Right renal pelvis (tissue), 4 donors: ENCODE measurements at regions not wholly inside any gene's neighbourhood (a gene's known extent, or its start where the extent isn't known, plus 50 kb on each side); places are given as distances from the start of the nearest gene placed in this dataset.

Experiments used
- DNase-seq, 4 donors: peaks; one replicate each; pipeline ENCODE4 v3.0.0-alpha.2; 2013; ENCODE audit warnings: low read depth in 4 of 4, low spot score in 3 of 4, missing footprints in 1 of 4

DNA sequence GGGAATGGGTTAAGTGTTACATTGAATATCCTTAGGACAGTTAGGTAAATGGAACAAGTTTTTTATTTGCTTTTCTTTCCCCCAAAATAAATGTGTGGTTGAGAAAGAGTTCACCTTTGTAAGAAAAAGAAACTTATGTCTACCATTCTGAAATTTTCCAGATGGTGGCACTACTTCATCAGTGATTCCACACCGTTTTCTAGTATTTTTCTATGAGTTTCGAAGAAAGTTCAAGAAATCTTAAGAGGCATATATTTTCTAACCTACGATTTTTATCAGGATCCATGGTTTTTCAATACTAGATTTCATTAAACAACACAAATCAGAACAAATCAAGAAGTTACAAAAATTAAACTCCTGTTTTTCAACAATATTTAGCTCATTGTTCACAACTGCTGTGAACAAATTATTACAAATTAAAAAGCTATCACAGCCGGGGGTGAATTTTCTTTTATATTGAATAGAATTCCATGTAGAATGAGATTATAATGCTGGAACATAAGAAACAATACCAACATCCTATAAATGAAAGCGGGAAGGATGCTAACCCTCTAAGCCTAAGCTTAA is 163.1 kb upstream of the NPVF start:
- DNase-seq = no peak

DNA sequence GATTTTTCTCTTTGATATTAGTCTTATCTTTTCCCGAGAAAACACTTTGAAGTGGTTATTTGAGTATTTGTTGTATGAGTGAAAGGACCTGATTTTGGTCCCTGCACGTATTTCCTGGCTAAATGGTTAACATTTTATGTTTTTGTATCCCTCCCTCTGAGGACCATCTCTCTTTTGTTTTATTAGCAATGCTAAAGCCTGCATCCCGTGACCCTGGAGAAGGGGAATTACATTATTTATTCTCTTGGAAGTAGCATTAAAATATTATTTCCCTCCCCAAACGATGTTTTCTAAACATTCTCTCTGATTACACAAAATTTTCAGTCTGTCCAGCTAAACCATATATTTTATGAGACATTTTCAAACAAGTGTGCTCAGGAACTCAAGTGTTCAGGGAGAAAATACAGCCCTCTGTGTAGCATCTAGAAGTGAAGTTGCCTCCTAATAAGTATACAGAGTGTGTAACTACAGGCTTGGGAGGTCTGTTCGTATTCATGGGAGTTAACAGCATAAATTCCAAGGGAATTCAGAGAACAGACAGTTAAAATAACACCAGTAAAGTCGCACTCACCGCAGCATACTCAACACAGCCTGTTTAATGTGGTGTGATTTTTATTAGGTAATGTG is 163.8 kb upstream of the NPVF start:
- DNase-seq = no peak

DNA sequence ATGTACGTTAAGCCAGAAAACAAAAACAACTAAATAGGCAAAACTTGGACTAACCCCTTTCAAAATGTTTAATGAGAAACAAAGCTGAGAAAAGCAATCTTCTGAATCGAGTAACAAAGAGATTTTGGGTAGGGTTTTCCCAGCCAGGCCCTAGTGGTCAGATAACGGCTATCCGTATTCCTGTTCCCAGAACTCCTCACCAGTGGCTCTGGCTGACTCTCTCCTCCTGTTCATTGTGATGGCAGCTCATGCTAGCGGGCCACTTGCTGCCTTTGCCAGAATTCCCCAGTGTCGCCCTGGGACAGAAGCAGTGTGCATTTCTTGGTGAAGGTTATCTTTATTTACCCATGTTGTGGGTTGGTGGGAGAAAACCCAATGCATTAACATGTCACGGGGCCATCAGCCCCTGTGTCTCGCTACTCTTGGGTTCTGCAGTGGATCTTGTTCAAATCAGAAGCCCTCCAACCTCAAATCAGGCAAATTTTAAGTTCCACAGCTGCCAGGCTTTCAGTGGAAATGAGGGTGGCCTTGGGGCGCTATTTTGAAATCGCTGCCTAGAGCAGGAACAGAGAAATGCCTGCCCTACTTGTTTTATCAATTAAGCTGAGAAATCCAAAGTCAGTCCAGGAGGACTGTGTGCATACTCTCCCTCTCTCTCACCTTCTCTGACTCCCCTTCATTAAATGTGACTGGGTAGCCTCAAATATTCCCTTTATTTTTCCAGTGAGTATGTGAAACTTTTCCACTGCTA is 164.5 kb upstream of the NPVF start:
- DNase-seq = no peak

- DNase-seq = no peak
Measured at GRCh38 chr7:25395976-25396375, 167.7 kb upstream of the NPVF start.

DNA sequence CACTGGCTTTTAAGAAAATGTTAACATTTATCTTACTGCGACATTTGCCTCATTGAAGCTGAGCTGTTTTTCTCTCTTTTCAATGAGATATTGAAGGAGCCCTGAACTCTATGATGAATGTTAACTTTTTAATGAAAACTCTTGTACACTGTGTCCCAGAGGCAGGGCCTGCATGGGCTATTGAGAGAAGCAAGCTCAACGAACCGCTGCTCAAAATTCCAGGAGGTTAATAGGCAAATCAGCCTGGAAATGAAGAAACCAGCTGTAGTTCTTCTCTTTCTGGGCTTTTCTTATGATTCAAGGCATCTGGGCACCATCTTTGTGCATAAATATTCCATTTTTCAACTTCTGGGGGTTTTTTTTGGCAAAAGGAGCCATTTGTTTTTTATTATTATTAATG is 168.4 kb upstream of the NPVF start:
- DNase-seq = no peak

DNA sequence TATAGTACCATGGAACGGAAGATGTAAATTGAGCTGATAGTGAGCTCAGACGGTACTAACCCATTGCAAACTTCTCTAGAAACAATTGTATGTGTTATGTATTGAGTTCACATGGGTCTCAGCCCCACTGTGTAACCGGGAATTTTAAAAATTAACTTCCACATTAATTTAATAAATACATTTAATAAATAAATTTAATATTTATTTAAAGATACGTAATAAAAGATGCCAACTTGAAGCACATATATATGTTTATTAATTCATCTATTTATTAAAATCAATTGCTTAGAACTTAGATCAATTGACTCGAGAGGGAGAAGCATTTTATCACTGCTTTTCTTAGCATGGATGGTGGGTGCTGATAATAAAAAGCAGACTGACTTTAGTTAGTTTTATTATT is 170.1 kb upstream of the NPVF start:
- no peak for DNase-seq

GRCh38 chr7:25399000-25399750 is 170.9 kb upstream of the NPVF start:
- no peak for DNase-seq

- no peak for DNase-seq
Measured at GRCh38 chr7:25402532-25402931, 174.2 kb upstream of the NPVF start.

GRCh38 chr7:25405736-25406135 is 177.4 kb upstream of the NPVF start:
- peak in 3 of 4 donors; percentile 63 to 90 (median 87) for DNase-seq

- no peak for DNase-seq
Measured at GRCh38 chr7:25407053-25407452, 178.8 kb upstream of the NPVF start.

GRCh38 chr7:25408012-25408687 is 179.9 kb upstream of the NPVF start:
- peak in 3 of 4 donors; percentile 58 to 69 (median 61) for DNase-seq

DNA sequence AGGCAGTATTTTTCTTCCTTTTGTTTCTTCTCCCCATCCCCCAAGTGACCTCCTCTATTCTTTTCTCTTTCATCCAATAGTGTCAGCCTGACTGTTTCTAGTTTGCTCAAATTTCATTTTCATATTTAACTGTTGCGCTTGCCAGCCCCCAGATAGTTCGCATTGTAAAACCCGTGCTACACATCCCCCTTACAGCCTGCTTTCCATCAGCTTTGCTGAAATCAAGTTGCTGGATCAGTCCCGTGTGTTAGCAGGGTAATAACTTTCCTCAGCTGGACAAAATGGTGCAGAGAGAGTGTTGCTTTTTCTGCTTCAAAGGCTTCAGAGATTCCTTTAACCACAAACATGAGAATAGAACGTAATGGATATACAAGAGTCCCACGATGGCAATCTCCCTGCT is 180.6 kb upstream of the NPVF start:
- DNase-seq = peak in 3 of 4 donors; percentile 41 to 73 (median 63)

DNA sequence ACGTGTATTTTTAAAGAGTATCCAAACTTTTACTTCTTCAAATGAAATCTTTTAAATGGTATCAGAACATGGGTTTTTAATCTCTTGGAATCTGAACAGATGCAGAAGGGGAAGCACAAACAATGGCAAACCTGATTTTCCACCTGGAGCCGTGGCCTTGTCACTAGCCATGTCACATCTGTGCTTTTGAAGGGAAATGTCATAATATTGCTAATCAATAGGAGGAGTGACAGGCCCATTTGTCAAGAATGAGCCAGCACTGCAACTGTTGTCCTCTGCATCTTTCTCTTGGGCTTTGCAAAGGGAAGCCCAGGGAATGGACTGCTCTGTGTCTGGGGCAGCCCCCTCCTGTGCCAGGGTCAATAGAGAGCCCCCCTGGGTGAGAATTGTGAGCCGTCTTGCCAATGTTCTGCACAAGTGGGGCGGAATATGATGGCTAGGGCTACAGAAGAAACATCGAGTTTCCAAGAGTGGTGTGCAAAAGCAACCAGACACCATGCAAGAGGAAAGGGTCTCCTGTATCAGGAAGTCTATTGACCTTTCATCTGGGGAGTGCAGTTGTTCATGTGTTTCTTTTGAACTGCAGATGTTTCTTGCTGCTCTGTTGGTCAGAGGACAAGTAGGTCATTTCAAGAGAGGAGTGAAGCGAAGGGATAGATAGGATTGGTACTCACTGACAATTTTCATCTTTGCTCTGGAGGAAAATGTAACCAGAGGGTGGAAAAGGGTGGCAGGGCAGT is 181.8 kb upstream of the NPVF start:
- DNase-seq = no peak

DNA sequence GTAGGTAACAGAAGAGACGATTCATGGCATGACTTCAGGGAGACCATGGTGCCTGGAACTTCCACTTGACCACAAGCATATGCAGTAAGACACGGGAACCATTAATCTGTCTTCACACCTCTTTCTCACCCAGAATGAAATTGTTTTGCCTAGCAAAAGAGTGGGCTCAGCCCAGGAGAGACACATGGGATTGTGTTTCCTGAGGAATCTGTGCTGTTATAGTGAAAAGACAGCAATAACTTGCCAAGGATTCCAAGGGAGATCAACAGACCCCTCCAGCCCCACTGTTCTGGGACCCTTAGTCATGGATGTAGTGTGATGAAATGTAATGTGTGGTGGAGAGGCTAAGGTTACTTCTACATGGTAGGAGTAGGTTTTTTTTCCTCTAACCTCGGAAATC is 192.5 kb upstream of the NPVF start:
- no peak for DNase-seq

- no peak for DNase-seq
Measured at GRCh38 chr7:25424113-25424512, 195.8 kb upstream of the NPVF start.

GRCh38 chr7:25424855-25425254 is 196.6 kb upstream of the NPVF start:
- no peak for DNase-seq

DNA sequence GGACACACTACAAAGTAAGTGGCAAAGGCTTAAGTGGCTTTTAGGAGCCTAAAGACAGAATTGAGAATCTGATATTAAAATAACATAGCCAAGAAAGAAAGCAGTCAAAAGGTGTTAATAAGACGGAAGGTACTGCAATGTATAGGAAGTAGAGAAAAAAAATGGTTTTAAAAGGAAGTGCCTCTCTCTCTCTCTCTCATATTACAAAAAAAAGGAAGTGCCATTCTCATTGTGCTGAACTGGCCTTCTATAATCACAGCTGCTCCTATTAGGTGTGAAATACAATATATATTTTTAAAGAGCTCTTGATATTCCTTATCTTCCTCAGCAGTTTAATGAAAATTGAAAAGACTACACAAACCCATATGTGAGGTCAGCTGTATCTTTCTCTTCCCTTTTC is 199.4 kb upstream of the NPVF start:
- no peak for DNase-seq

DNA sequence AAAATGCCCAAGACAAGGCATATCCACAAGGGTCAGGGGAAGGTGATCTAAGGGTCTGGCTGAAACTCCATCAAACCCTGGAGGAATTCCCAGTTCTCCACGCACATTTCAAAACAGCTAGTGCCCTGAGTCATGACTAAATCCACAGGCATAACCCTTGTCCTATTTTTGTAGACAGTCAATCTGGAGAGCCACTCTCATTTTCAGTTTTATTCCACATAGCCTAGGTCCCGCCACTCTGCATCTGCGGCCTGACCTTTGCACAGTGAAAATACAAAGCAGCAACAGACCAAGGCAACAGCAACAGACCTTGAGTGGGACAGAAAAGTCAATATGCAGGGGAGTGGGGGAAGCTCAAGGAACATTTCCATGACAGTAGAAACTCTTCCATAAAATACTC is 201.4 kb upstream of the NPVF start:
- DNase-seq = no peak

DNA sequence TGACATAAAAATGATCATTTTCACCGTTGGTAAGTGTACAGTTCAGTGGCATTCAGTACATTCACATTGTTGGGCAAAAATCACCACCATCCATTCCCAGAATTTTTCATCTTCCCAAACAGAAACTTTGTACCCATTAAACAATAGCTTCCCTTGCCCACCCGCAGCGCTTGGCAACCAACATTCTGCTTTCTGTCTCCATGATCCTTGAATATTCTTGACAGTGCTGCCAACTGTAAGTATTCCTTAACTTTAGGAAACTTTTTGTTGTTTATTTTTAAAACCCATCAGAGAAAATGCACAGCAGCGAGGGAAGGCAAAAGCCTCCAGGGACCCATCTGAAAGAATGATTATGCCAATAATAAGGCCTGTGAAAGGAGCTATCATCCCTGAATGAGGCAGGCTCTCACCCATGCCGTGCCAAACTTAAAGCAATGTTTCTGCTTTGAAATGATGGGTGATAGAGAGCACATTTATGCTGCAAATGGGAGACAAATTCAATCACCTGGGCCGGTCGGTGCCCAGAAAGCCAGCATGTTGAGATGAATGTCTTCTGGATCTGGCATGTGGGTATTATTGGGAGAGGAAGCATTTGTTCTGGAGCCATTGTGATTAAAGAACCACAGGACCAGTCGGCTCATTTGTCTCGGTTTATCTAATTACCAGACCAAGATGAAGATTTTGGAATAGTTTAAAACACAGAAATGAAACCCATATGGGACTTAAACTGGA is 202.1 kb upstream of the NPVF start:
- DNase-seq = no peak
